Loucy (cell line): ENCODE measurements at regions not wholly inside any gene's neighbourhood (a gene's known extent, or its start where the extent isn't known, plus 50 kb on each side); places are given as distances from the start of the nearest gene placed in this dataset.

ENCODE experiments used
- H2AFZ ChIP-seq: fragments of 200-600 bp; sonication (generic); 2 replicates; pipeline ENCODE4 v1.6.0; 2016; ENCODE audit warnings: antibody characterized with exemption, mild to moderate bottlenecking, low read length, moderate library complexity
- H3F3A ChIP-seq: fragments of 200-600 bp; 2 replicates; pipeline ENCODE4 v1.6.0; 2016; ENCODE audit warnings: antibody characterized with exemption, low read depth, mild to moderate bottlenecking
- H3K27me3 ChIP-seq: fragments of 200-600 bp; sonication (generic); 2 replicates; pipeline ENCODE4 v1.6.1; 2014; ENCODE audit warnings: low read length, mild to moderate bottlenecking; ENCODE audit not compliant: insufficient read depth, poor library complexity, severe bottlenecking
- H3K36me3 ChIP-seq: fragments of 200-600 bp; sonication (generic); 2 replicates; pipeline ENCODE4 v1.6.1; 2016; ENCODE audit warnings: low read length; ENCODE audit not compliant: insufficient read depth
- H3K4me1 ChIP-seq: fragments of 200-600 bp; sonication (generic); 2 replicates; pipeline ENCODE4 v1.5.1; 2014; ENCODE audit warnings: low read length, mild to moderate bottlenecking; ENCODE audit not compliant: insufficient read depth, poor library complexity, severe bottlenecking
- H3K4me2 ChIP-seq: fragments of 200-600 bp; sonication (generic); 2 replicates; pipeline ENCODE4 v1.6.0; 2014; ENCODE audit warnings: antibody characterized with exemption, low read length, low read depth, mild to moderate bottlenecking; ENCODE audit not compliant: poor library complexity, severe bottlenecking
- H3K4me3 ChIP-seq: fragments of 200-600 bp; sonication (generic); 2 replicates; pipeline ENCODE4 v1.5.1; 2014; ENCODE audit warnings: low read length, mild to moderate bottlenecking, mixed read lengths; ENCODE audit not compliant: poor library complexity, severe bottlenecking
- H3K79me2 ChIP-seq: fragments of 200-600 bp; sonication (generic); 2 replicates; pipeline ENCODE4 v1.6.1; 2014; ENCODE audit warnings: low read length; ENCODE audit not compliant: insufficient read depth
- H3K9ac ChIP-seq: fragments of 200-600 bp; sonication (generic); 2 replicates; pipeline ENCODE4 v1.6.0; 2014; ENCODE audit warnings: mild to moderate bottlenecking, low read depth, low read length, moderate library complexity; ENCODE audit not compliant: poor library complexity, severe bottlenecking
- H3K9me2 ChIP-seq: fragments of 200-600 bp; sonication (generic); replicated peaks from 2 replicates; pipeline ENCODE4 v1.6.1; 2016; ENCODE audit warnings: low read depth, low read length, mixed read lengths
- H3K9me3 ChIP-seq: fragments of 200-600 bp; sonication (generic); 2 replicates; pipeline ENCODE4 v1.6.1; 2014; ENCODE audit warnings: mild to moderate bottlenecking, antibody characterized with exemption, low read length, low read depth; ENCODE audit not compliant: insufficient read depth
- H4K20me1 ChIP-seq: fragments of 200-600 bp; sonication (generic); 2 replicates; pipeline ENCODE4 v1.6.0; 2014; ENCODE audit warnings: antibody characterized with exemption, low read length, mild to moderate bottlenecking; ENCODE audit not compliant: insufficient read depth, poor library complexity, severe bottlenecking
- EZH2phosphoT487 ChIP-seq: fragments of 200-600 bp; IDR thresholded peaks from 2 replicates; pipeline ENCODE4 v1.6.1; 2018; ENCODE audit warnings: antibody characterized with exemption, mild to moderate bottlenecking, moderate library complexity, borderline replicate concordance
- TF ChIP-seq, protein P1 (sequence below): fragments of 200-600 bp; sonication (generic); conservative IDR thresholded peaks from 2 replicates; pipeline ENCODE4 v1.5.1; 2014; ENCODE audit warnings: mild to moderate bottlenecking, antibody characterized with exemption, low read length

DNA sequence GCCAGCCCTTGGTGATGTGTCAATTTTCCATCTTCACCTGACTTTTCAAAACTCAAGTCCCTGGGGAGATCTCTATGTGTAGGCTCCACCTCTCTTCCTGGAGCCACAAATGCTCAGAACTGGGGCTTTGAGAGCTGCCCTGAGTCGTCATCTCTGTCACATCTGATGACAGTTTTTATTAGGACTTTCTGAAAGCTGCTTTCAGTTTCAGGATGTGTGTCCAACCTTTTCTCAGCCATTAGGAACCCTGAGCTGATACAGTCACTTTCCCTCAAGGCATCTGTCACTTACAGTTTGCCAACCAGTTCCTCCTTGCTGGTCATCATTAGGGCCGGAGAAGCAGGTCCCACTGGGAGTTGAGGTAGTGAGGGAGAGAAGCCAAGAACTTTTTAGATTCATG is 365.9 kb upstream of the CHD6 start:
- no peaks in the 10 kb centered on the region for H3K79me2 ChIP-seq
- no peak overlapping the region for H3K4me2 ChIP-seq
- no peaks in the 10 kb centered on the region for H4K20me1 ChIP-seq
- TF ChIP-seq EZH2phosphoT487: no peak
- TF ChIP-seq, protein P1, sequence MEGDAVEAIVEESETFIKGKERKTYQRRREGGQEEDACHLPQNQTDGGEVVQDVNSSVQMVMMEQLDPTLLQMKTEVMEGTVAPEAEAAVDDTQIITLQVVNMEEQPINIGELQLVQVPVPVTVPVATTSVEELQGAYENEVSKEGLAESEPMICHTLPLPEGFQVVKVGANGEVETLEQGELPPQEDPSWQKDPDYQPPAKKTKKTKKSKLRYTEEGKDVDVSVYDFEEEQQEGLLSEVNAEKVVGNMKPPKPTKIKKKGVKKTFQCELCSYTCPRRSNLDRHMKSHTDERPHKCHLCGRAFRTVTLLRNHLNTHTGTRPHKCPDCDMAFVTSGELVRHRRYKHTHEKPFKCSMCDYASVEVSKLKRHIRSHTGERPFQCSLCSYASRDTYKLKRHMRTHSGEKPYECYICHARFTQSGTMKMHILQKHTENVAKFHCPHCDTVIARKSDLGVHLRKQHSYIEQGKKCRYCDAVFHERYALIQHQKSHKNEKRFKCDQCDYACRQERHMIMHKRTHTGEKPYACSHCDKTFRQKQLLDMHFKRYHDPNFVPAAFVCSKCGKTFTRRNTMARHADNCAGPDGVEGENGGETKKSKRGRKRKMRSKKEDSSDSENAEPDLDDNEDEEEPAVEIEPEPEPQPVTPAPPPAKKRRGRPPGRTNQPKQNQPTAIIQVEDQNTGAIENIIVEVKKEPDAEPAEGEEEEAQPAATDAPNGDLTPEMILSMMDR: no peak
- H3K9me3 ChIP-seq: no peaks in the 10 kb centered on the region
- H3K9me2 ChIP-seq: no peaks in the 10 kb centered on the region
- no peaks in the 10 kb centered on the region for H3K36me3 ChIP-seq
- H3K9ac ChIP-seq: no peak overlapping the region
- no peaks in the 10 kb centered on the region for H3K27me3 ChIP-seq
- no peak overlapping the region for H3K4me3 ChIP-seq
- no peaks in the 10 kb centered on the region for H3K4me1 ChIP-seq
- no peaks in the 10 kb centered on the region for H3F3A ChIP-seq
- no peak overlapping the region for H2AFZ ChIP-seq

DNA sequence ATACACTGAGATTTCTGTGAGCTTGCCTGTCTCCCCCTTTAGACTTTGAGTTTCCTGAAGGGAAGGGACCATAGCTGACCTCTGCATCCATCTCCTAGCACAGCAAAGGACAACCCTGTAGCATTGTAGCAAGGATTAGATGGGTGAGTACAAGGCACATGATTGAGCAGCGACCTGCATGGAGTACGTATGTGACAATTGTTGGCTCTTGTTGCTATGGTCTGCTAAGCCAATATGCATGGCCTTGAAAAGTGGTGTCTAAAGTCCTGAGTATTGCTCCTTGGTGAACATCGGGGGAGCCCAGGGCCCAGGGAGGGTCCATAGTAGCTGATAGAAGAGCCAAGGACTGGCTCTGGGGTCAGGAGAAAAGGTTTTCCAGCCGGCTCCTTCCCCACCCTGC is 365.0 kb upstream of the CHD6 start:
- H3F3A ChIP-seq: no peaks in the 10 kb centered on the region
- no peaks in the 10 kb centered on the region for H3K4me1 ChIP-seq
- no peak overlapping the region for H3K4me3 ChIP-seq
- no peak overlapping the region for H2AFZ ChIP-seq
- no peaks in the 10 kb centered on the region for H3K36me3 ChIP-seq
- H4K20me1 ChIP-seq: no peaks in the 10 kb centered on the region
- H3K9me3 ChIP-seq: no peaks in the 10 kb centered on the region
- H3K9ac ChIP-seq: no peak overlapping the region
- no peaks in the 10 kb centered on the region for H3K9me2 ChIP-seq
- no peaks in the 10 kb centered on the region for H3K27me3 ChIP-seq
- no peak for TF ChIP-seq EZH2phosphoT487
- TF ChIP-seq, protein P1: no peak
- no peak overlapping the region for H3K4me2 ChIP-seq
- H3K79me2 ChIP-seq: no peaks in the 10 kb centered on the region

DNA sequence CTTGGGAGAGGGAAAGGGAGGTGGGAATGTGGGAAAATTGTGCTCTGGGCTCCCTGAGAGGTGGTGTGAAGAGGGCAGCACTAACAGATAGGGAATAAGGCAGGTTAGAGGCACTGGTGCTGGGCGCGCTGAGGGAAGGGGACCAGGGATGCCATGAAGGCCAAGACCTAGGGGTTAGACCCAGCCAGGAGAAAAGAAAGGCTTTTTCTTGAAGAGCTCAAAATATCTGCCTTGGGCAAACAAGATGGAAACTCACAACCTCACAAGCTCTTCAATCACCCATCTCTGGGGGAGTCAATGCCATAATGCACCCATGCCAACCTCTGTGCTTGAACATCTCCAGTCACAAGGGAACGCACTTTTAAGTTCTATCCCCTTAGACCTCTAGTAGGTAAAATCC is 363.6 kb upstream of the CHD6 start:
- Histone ChIP-seq H3K9me2 (no peaks in the 10 kb centered on the region), H3K79me2 (no peaks in the 10 kb centered on the region), H3K4me2 (no peak overlapping the region), H3K9ac (no peak overlapping the region), H3F3A (no peaks in the 10 kb centered on the region), H2AFZ (no peak overlapping the region), H3K4me3 (no peak overlapping the region), H3K9me3 (no peaks in the 10 kb centered on the region), H4K20me1 (no peaks in the 10 kb centered on the region), H3K4me1 (no peaks in the 10 kb centered on the region), H3K36me3 (no peaks in the 10 kb centered on the region), H3K27me3 (no peaks in the 10 kb centered on the region)
- no peak for TF ChIP-seq EZH2phosphoT487
- TF ChIP-seq, protein P1: no peak
